Lung (tissue), 11 donors: ENCODE measurements at regions not wholly inside any gene's neighbourhood (a gene's known extent, or its start where the extent isn't known, plus 50 kb on each side); places are given as distances from the start of the nearest gene placed in this dataset.

Experiments
- ATAC-seq: fragments of 200-7000 bp; cut with Tn5 transposase; one replicate; pipeline ENCODE4 v1.9.1; 2020; ENCODE audit warnings: moderate number of reproducible peaks; ENCODE audit not compliant: insufficient read depth, low FRiP score
- DNase-seq, 3 donors: peaks; one replicate each; pipeline ENCODE4 v3.0.0-alpha.2; 2013 to 2017
- H3K27ac ChIP-seq, 2 donors: one replicate each; pipeline ENCODE4 v1.5.1; 2013; ENCODE audit warnings: mild to moderate bottlenecking in 2 of 2, moderate library complexity in 2 of 2, control low read depth in 1 of 2, inconsistent platforms in 1 of 2, low read depth in 1 of 2, low read length in 1 of 2
- H3K27me3 ChIP-seq, 3 donors: one replicate each; pipeline ENCODE4 v1.5.1; 2013; ENCODE audit warnings: low read length in 2 of 3; ENCODE audit not compliant: control insufficient read depth in 3 of 3, insufficient read depth in 3 of 3
- H3K36me3 ChIP-seq, 4 donors: one replicate each; pipeline ENCODE4 v1.5.1; 2013; ENCODE audit warnings: low read length in 4 of 4, mild to moderate bottlenecking in 1 of 4, moderate library complexity in 1 of 4; ENCODE audit not compliant: control insufficient read depth in 4 of 4, insufficient read depth in 4 of 4
- H3K4me1 ChIP-seq, 5 donors: one replicate each; pipeline ENCODE4 v1.5.1; 2013; ENCODE audit warnings: low read length in 5 of 5, mild to moderate bottlenecking in 2 of 5, moderate library complexity in 1 of 5; ENCODE audit not compliant: control insufficient read depth in 5 of 5, insufficient read depth in 5 of 5
- H3K4me3 ChIP-seq: one replicate; pipeline ENCODE4 v1.5.1; 2013; ENCODE audit warnings: mild to moderate bottlenecking, control low read depth, moderate library complexity
- H3K9ac ChIP-seq, 2 donors: one replicate each; pipeline ENCODE4 v1.5.1; 2013; ENCODE audit warnings: low read length in 2 of 2, control low read depth in 1 of 2; ENCODE audit not compliant: insufficient read depth in 1 of 2
- H3K9me3 ChIP-seq, 4 donors: one replicate each; pipeline ENCODE4 v1.5.1; 2013; ENCODE audit warnings: low read length in 3 of 4, mild to moderate bottlenecking in 1 of 4, moderate library complexity in 1 of 4; ENCODE audit not compliant: control insufficient read depth in 4 of 4, insufficient read depth in 3 of 4
- CTCF ChIP-seq: IDR thresholded peaks from 2 replicates; pipeline ENCODE4 v1.5.1; 2012; ENCODE audit warnings: mild to moderate bottlenecking; ENCODE audit errors: control extremely low read depth, extremely low read depth
- WGBS, 2 donors: extraction: QIAGEN DNeasy Blood & Tissue Kit; methylation state at CpG; one replicate each; pipeline ENCODE4 v1.1.7; 2013; 5-methylcytosine and 5-hydroxymethylcytosine counted together
- donor health status: control.
- donor health status: control.
- donor health status: Bipolar disorder and iron deficiency.
- donor health status: healthy.
- donor health status: DM: yes; HTN: yes; CAD: no.

- DNase-seq (no peak), ATAC-seq (no peak)
- Histone ChIP-seq H3K4me3 (no peak overlapping the region), H3K27ac (no peak overlapping the region), H3K9me3 (peaks cover 0 to 2% (median 0%) of the 10 kb centered on the region in 4 donors), H3K9ac (no peak overlapping the region), H3K27me3 (no peaks in the 10 kb centered on the region), H3K36me3 (no peaks in the 10 kb centered on the region), H3K4me1 (peaks cover 0 to 3% (median 0%) of the 10 kb centered on the region in 5 donors)
- TF ChIP-seq CTCF: no peak
Observed at GRCh38 chr12:105423237-105423636, 92.7 kb downstream of the C12orf75 start.

GRCh38 chr12:105423921-105424320 is 93.4 kb downstream of the C12orf75 start:
- no peak overlapping the region for H3K27ac ChIP-seq
- WGBS, 2 donors: 90 to 93% methylated on average over 7 of the region's 7 CpGs
- peaks cover 0 to 8% (median 3%) of the 10 kb centered on the region in 5 donors for H3K4me1 ChIP-seq
- H3K27me3 ChIP-seq: no peaks in the 10 kb centered on the region
- no peaks in the 10 kb centered on the region for H3K36me3 ChIP-seq
- peaks cover 0 to 2% (median 0%) of the 10 kb centered on the region in 4 donors for H3K9me3 ChIP-seq
- TF ChIP-seq CTCF: no peak
- DNase-seq (no peak), ATAC-seq (no peak)
- no peak overlapping the region for H3K9ac ChIP-seq
- no peak overlapping the region for H3K4me3 ChIP-seq

GRCh38 chr12:105425254-105426174 is 95.0 kb downstream of the C12orf75 start:
- Histone ChIP-seq H3K27me3 (no peaks in the 10 kb centered on the region), H3K27ac (no peak overlapping the region), H3K36me3 (no peaks in the 10 kb centered on the region), H3K4me1 (peaks cover 0 to 18% (median 12%) of the 10 kb centered on the region in 5 donors), H3K4me3 (no peak overlapping the region), H3K9me3 (peaks cover 0 to 2% (median 0%) of the 10 kb centered on the region in 4 donors), H3K9ac (no peak overlapping the region)
- ATAC-seq (no peak), DNase-seq (no peak)
- TF ChIP-seq CTCF: no peak
- whole genome bisulfite sequencing, 2 donors: 92 to 95% methylated on average over 7 of the region's 7 CpGs
